ENCODE measurements at regions not wholly inside any gene's neighbourhood (a gene's known extent, or its start where the extent isn't known, plus 50 kb on each side); places are given as distances from the start of the nearest gene placed in this dataset.

- TF ChIP-seq POLR2A (IDR thresholded peaks at IDR 0.05), result no peak
- TF ChIP-seq, protein P1, sequence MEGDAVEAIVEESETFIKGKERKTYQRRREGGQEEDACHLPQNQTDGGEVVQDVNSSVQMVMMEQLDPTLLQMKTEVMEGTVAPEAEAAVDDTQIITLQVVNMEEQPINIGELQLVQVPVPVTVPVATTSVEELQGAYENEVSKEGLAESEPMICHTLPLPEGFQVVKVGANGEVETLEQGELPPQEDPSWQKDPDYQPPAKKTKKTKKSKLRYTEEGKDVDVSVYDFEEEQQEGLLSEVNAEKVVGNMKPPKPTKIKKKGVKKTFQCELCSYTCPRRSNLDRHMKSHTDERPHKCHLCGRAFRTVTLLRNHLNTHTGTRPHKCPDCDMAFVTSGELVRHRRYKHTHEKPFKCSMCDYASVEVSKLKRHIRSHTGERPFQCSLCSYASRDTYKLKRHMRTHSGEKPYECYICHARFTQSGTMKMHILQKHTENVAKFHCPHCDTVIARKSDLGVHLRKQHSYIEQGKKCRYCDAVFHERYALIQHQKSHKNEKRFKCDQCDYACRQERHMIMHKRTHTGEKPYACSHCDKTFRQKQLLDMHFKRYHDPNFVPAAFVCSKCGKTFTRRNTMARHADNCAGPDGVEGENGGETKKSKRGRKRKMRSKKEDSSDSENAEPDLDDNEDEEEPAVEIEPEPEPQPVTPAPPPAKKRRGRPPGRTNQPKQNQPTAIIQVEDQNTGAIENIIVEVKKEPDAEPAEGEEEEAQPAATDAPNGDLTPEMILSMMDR (IDR thresholded peaks at IDR 0.05), result no peak
Measured at GRCh38 chr12:22117563-22118237, 71.7 kb downstream of the CMAS start.
